CD14-positive monocyte (primary cell): ENCODE measurements at regions not wholly inside any gene's neighbourhood (a gene's known extent, or its start where the extent isn't known, plus 50 kb on each side); places are given as distances from the start of the nearest gene placed in this dataset.

Experiments used
- DNase-seq, 3 donors: peaks; one replicate each; pipeline ENCODE4 v3.0.0-alpha.2; 2011 to 2022
- H2AFZ ChIP-seq: 2 replicates; pipeline ENCODE4 v1.6.0; 2012; ENCODE audit warnings: mild to moderate bottlenecking, low read depth, low read length, inconsistent platforms; ENCODE audit not compliant: insufficient read depth, poor library complexity, severe bottlenecking
- H3K27ac ChIP-seq, 2 donors: 1 replicate in 1 of 2; 2 replicates in 1 of 2; pipeline ENCODE4 v1.5.1; 2012 to 2013; ENCODE audit warnings: low read length in 2 of 2, control low read depth in 1 of 2, inconsistent platforms in 1 of 2, low read depth in 1 of 2, mild to moderate bottlenecking in 1 of 2
- H3K27me3 ChIP-seq, 2 donors: one replicate each; pipeline versions ENCODE4 v1.6.0 to v1.6.1; 2011 to 2013; ENCODE audit warnings: low read length in 2 of 2; ENCODE audit not compliant: control insufficient read depth in 2 of 2, insufficient read depth in 2 of 2
- H3K36me3 ChIP-seq, 2 donors: replicated peaks in 1 of 2; 1 replicate in 1 of 2; 2 replicates in 1 of 2; pipeline versions ENCODE4 v1.5.1 to v1.6.1; 2012 to 2013; ENCODE audit warnings: low read length in 2 of 2, control low read depth in 1 of 2, inconsistent platforms in 1 of 2, mild to moderate bottlenecking in 1 of 2; ENCODE audit not compliant: insufficient read depth in 2 of 2, control insufficient read depth in 1 of 2
- H3K4me1 ChIP-seq, 2 donors: 1 replicate in 1 of 2; 2 replicates in 1 of 2; pipeline versions ENCODE4 v1.5.1 to v1.6.1; 2012 to 2013; ENCODE audit warnings: low read length in 2 of 2, control low read depth in 1 of 2, inconsistent platforms in 1 of 2, mild to moderate bottlenecking in 1 of 2, moderate library complexity in 1 of 2; ENCODE audit not compliant: insufficient read depth in 2 of 2, control insufficient read depth in 1 of 2
- H3K4me2 ChIP-seq: replicated peaks from 2 replicates; pipeline ENCODE3; 2012; ENCODE audit warnings: low read length, moderate library complexity, mild to moderate bottlenecking; ENCODE audit not compliant: poor library complexity, severe bottlenecking; ENCODE audit errors: extremely low read depth
- H3K4me3 ChIP-seq, 3 experiments: fragments of 200-600 bp in 1 of 3; sonication (generic) in 1 of 3; replicated peaks in 1 of 3; 1 replicate in 2 of 3; 2 replicates in 1 of 3; pipeline ENCODE4 v1.5.1; 2011 to 2013; ENCODE audit warnings: low read length in 3 of 3, mild to moderate bottlenecking in 3 of 3, control low read depth in 2 of 3, low read depth in 2 of 3, inconsistent platforms in 1 of 3, moderate library complexity in 1 of 3
- H3K79me2 ChIP-seq: 2 replicates; pipeline ENCODE4 v1.6.0; 2012; ENCODE audit warnings: mild to moderate bottlenecking, control low read depth, inconsistent platforms, low read length, moderate library complexity; ENCODE audit not compliant: insufficient read depth
- H3K9ac ChIP-seq: 2 replicates; pipeline ENCODE4 v1.6.0; 2017; ENCODE audit warnings: low read length, mild to moderate bottlenecking; ENCODE audit not compliant: insufficient read depth, poor library complexity, severe bottlenecking
- H3K9me3 ChIP-seq, 2 donors: replicated peaks in 1 of 2; 1 replicate in 1 of 2; 2 replicates in 1 of 2; pipeline versions ENCODE4 v1.5.1 to v1.6.1; 2012 to 2013; ENCODE audit warnings: low read length in 2 of 2, control low read depth in 1 of 2; ENCODE audit not compliant: control insufficient read depth in 1 of 2, insufficient read depth in 1 of 2
- H4K20me1 ChIP-seq: 2 replicates; pipeline ENCODE4 v1.6.0; 2012; ENCODE audit warnings: mild to moderate bottlenecking, low read length, control low read depth, moderate library complexity; ENCODE audit not compliant: insufficient read depth
- H3K27ac Mint-ChIP-seq, 7 donors: one replicate each; pipeline ENCODE4 v1.8.0; 2020; ENCODE audit warnings: mild to moderate bottlenecking in 7 of 7, mixed read lengths in 7 of 7, moderate library complexity in 6 of 7, inconsistent platforms in 2 of 7
- H3K27me3 Mint-ChIP-seq, 3 donors: one replicate each; pipeline ENCODE4 v1.8.0; 2021 to 2022; ENCODE audit warnings: low read depth in 3 of 3, mild to moderate bottlenecking in 3 of 3, mixed read lengths in 3 of 3, moderate library complexity in 3 of 3, inconsistent platforms in 1 of 3
- H3K36me3 Mint-ChIP-seq, 2 donors: one replicate each; pipeline ENCODE4 v1.8.0; 2020; ENCODE audit warnings: mixed read lengths in 2 of 2, inconsistent platforms in 1 of 2, mild to moderate bottlenecking in 1 of 2
- H3K4me1 Mint-ChIP-seq: one replicate; pipeline ENCODE4 v1.8.0; 2020; ENCODE audit warnings: mild to moderate bottlenecking, mixed read lengths
- H3K4me3 Mint-ChIP-seq, 2 donors: one replicate each; pipeline ENCODE4 v1.8.0; 2020; ENCODE audit warnings: mild to moderate bottlenecking in 2 of 2, mixed read lengths in 2 of 2, moderate library complexity in 1 of 2
- H3K9me3 Mint-ChIP-seq, 7 donors: one replicate each; pipeline ENCODE4 v1.8.0; 2020 to 2022; ENCODE audit warnings: mixed read lengths in 7 of 7, mild to moderate bottlenecking in 6 of 7, moderate library complexity in 6 of 7, inconsistent platforms in 2 of 7
- CTCF ChIP-seq: fragments of 200-600 bp; IDR thresholded peaks from one replicate; pipeline ENCODE4 v1.8.0; 2022; ENCODE audit warnings: antibody characterized with exemption, mild to moderate bottlenecking
- WGBS: methylation state at CpG from one replicate; pipeline ENCODE4 v1.1.5; 2013; ENCODE audit warnings: missing lambda C conversion rate; ENCODE audit not compliant: insufficient coverage; 5-methylcytosine and 5-hydroxymethylcytosine counted together
- intact Hi-C, 2 donors: fragments of 100-400 bp; cut with micrococcal nuclease; formaldehyde crosslinking; loops; one replicate each; pipeline versions ENCODE4 v1.15.0 to v1.15.1; 2023

GRCh38 chr1:237961754-237962153, 71.0 kb upstream of the ZP4 start:
- TF ChIP-seq CTCF, result no peak
- Histone ChIP-seq H3K9me3 (no peaks in the 10 kb centered on the region), H3K4me2 (no peak overlapping the region), H4K20me1 (no peaks in the 10 kb centered on the region), H3K9ac (no peak overlapping the region), H3K4me1 (no peaks in the 10 kb centered on the region), H3K79me2 (no peaks in the 10 kb centered on the region), H3K27me3 (no peaks in the 10 kb centered on the region), H3K36me3 (no peaks in the 10 kb centered on the region), H3K27ac (no peak overlapping the region), H3K4me3 (no peak overlapping the region), H2AFZ (no peak overlapping the region)
- DNase-seq, result no peak
- Mint-ChIP-seq H3K4me3 (no peak overlapping the region), H3K4me1 (no peaks in the 10 kb centered on the region), H3K27ac (no peak overlapping the region), H3K9me3 (peaks cover 0 to 4% (median 2%) of the 10 kb centered on the region in 7 donors), H3K36me3 (no peaks in the 10 kb centered on the region), H3K27me3 (peaks cover 0 to 2% (median 0%) of the 10 kb centered on the region in 3 donors)
- intact Hi-C loops, result no loop called here
- WGBS, result 71% methylated on average over 1 of the region's 1 CpG

GRCh38 chr1:237959838-237960237, 69.1 kb upstream of the ZP4 start:
- no peaks in the 10 kb centered on the region for H3K36me3 ChIP-seq
- DNase-seq, result no peak
- no peak overlapping the region for H3K4me3 ChIP-seq
- H3K27ac ChIP-seq, result no peak overlapping the region
- no peak overlapping the region for H3K27ac Mint-ChIP-seq
- H3K36me3 Mint-ChIP-seq, result no peaks in the 10 kb centered on the region
- no peak overlapping the region for H3K9ac ChIP-seq
- H3K4me1 ChIP-seq, result no peaks in the 10 kb centered on the region
- intact Hi-C loops, result no loop called here
- no peaks in the 10 kb centered on the region for H3K9me3 ChIP-seq
- H3K27me3 ChIP-seq, result no peaks in the 10 kb centered on the region
- H3K4me2 ChIP-seq, result no peak overlapping the region
- no peaks in the 10 kb centered on the region for H3K79me2 ChIP-seq
- no peak overlapping the region for H3K4me3 Mint-ChIP-seq
- H4K20me1 ChIP-seq, result no peaks in the 10 kb centered on the region
- peaks cover 0 to 2% (median 0%) of the 10 kb centered on the region in 3 donors for H3K27me3 Mint-ChIP-seq
- peaks cover 0 to 7% (median 3%) of the 10 kb centered on the region in 7 donors for H3K9me3 Mint-ChIP-seq
- H3K4me1 Mint-ChIP-seq, result no peaks in the 10 kb centered on the region
- TF ChIP-seq CTCF, result no peak
- H2AFZ ChIP-seq, result no peak overlapping the region
